Endodermal cell (in vitro differentiated cells): ENCODE measurements at regions not wholly inside any gene's neighbourhood (a gene's known extent, or its start where the extent isn't known, plus 50 kb on each side); places are given as distances from the start of the nearest gene placed in this dataset.

ENCODE experiments used
- DNase-seq: peaks from one replicate; pipeline ENCODE4 v3.0.0-alpha.2; 2017
- H3K27ac ChIP-seq: 2 replicates; pipeline ENCODE4 v1.5.1; 2013; ENCODE audit warnings: mild to moderate bottlenecking, low read depth, low read length, moderate library complexity
- H3K27me3 ChIP-seq: 2 replicates; pipeline ENCODE4 v1.6.1; 2013; ENCODE audit warnings: mild to moderate bottlenecking, low read length, moderate library complexity; ENCODE audit not compliant: insufficient read depth, control insufficient read depth, poor library complexity, severe bottlenecking
- H3K36me3 ChIP-seq: 2 replicates; pipeline ENCODE4 v1.7.0; 2013; ENCODE audit warnings: mild to moderate bottlenecking, low read length, moderate library complexity; ENCODE audit not compliant: control insufficient read depth, insufficient read depth
- H3K4me1 ChIP-seq: one replicate; pipeline ENCODE4 v1.7.0; 2013; ENCODE audit warnings: low read length; ENCODE audit not compliant: control insufficient read depth, insufficient read depth
- H3K4me3 ChIP-seq: 2 replicates; pipeline ENCODE4 v1.5.1; 2013; ENCODE audit warnings: mild to moderate bottlenecking, low read length, moderate library complexity
- H3K9ac ChIP-seq: 2 replicates; pipeline ENCODE4 v1.6.1; 2013; ENCODE audit warnings: mild to moderate bottlenecking, low read length, moderate library complexity; ENCODE audit not compliant: poor library complexity, severe bottlenecking; ENCODE audit errors: extremely low read depth
- H3K9me3 ChIP-seq: 2 replicates; pipeline ENCODE4 v1.6.1; 2013; ENCODE audit warnings: mild to moderate bottlenecking, low read length, moderate library complexity; ENCODE audit not compliant: control insufficient read depth
- H3K27ac Mint-ChIP-seq: 2 replicates; pipeline ENCODE4 v1.8.0; 2020; ENCODE audit warnings: mixed read lengths
- H3K27me3 Mint-ChIP-seq: 2 replicates; pipeline ENCODE4 v1.8.0; 2021; ENCODE audit warnings: mild to moderate bottlenecking, mixed read lengths; ENCODE audit not compliant: insufficient read depth
- H3K36me3 Mint-ChIP-seq: 2 replicates; pipeline ENCODE4 v1.8.0; 2020; ENCODE audit warnings: low read depth, mixed read lengths
- H3K4me1 Mint-ChIP-seq: 2 replicates; pipeline ENCODE4 v1.8.0; 2020; ENCODE audit warnings: mixed read lengths
- H3K4me3 Mint-ChIP-seq: 2 replicates; pipeline ENCODE4 v1.8.0; 2020; ENCODE audit warnings: mild to moderate bottlenecking, moderate library complexity, mixed read lengths
- H3K9me3 Mint-ChIP-seq: 2 replicates; pipeline ENCODE4 v1.8.0; 2020; ENCODE audit warnings: mild to moderate bottlenecking, mixed read lengths
- CTCF ChIP-seq: fragments of 200-600 bp; sonication (generic); conservative IDR thresholded peaks from 2 replicates; pipeline ENCODE4 v1.5.0; 2021; ENCODE audit warnings: antibody characterized with exemption, mild to moderate bottlenecking
- whole genome bisulfite sequencing, 2 experiments: methylation state at CpG; one replicate each; pipeline versions ENCODE4 v1.1.5 to v1.1.7; 2013; ENCODE audit warnings: missing lambda C conversion rate in 2 of 2, mixed read lengths in 1 of 2; ENCODE audit not compliant: insufficient coverage in 1 of 2, insufficient read length in 1 of 2; 5-methylcytosine and 5-hydroxymethylcytosine counted together

- no peaks in the 10 kb centered on the region for H3K9me3 ChIP-seq
- Mint-ChIP-seq H3K27me3 (no peaks in the 10 kb centered on the region), H3K9me3 (no peaks in the 10 kb centered on the region), H3K4me1 (peaks cover 10% of the 10 kb centered on the region), H3K36me3 (no peaks in the 10 kb centered on the region), H3K27ac (no peak overlapping the region), H3K4me3 (no peak overlapping the region)
- WGBS, 2 experiments: 94 to 95% methylated on average over 3 of the region's 3 CpGs
- H3K9ac ChIP-seq: no peak overlapping the region
- H3K4me1 ChIP-seq: peaks cover 3% of the 10 kb centered on the region
- no peak overlapping the region for H3K4me3 ChIP-seq
- no peak overlapping the region for H3K27ac ChIP-seq
- no peak for DNase-seq
- TF ChIP-seq CTCF: no peak
- H3K27me3 ChIP-seq: no peaks in the 10 kb centered on the region
- no peaks in the 10 kb centered on the region for H3K36me3 ChIP-seq
These were observed 124.4 kb downstream of the RIN2 start for GRCh38 chr20:19882446-19882845.

GRCh38 chr20:19883501-19883900 lies 125.4 kb downstream of the RIN2 start:
- Mint-ChIP-seq H3K9me3 (no peaks in the 10 kb centered on the region), H3K36me3 (no peaks in the 10 kb centered on the region), H3K27me3 (no peaks in the 10 kb centered on the region), H3K27ac (no peak overlapping the region), H3K4me1 (peaks cover 9% of the 10 kb centered on the region), H3K4me3 (no peak overlapping the region)
- peaks cover 3% of the 10 kb centered on the region for H3K4me1 ChIP-seq
- no peak for TF ChIP-seq CTCF
- 86 to 97% methylated on average over 1 to 2 of the region's 3 CpGs for WGBS, 2 experiments
- no peaks in the 10 kb centered on the region for H3K36me3 ChIP-seq
- H3K27me3 ChIP-seq: no peaks in the 10 kb centered on the region
- no peak overlapping the region for H3K27ac ChIP-seq
- no peak for DNase-seq
- no peak overlapping the region for H3K4me3 ChIP-seq
- H3K9me3 ChIP-seq: no peaks in the 10 kb centered on the region
- no peak overlapping the region for H3K9ac ChIP-seq

- no peaks in the 10 kb centered on the region for H3K27me3 ChIP-seq
- 77% methylated on average over 5 of the region's 5 CpGs; no CpG with 5 or more reads in 1 of the 2 experiments for WGBS, 2 experiments
- Mint-ChIP-seq H3K4me1 (peaks cover 9% of the 10 kb centered on the region), H3K36me3 (no peaks in the 10 kb centered on the region), H3K27ac (no peak overlapping the region), H3K27me3 (no peaks in the 10 kb centered on the region), H3K9me3 (no peaks in the 10 kb centered on the region), H3K4me3 (no peak overlapping the region)
- H3K4me3 ChIP-seq: no peak overlapping the region
- DNase-seq: no peak
- H3K36me3 ChIP-seq: no peaks in the 10 kb centered on the region
- no peak for TF ChIP-seq CTCF
- H3K9me3 ChIP-seq: no peaks in the 10 kb centered on the region
- H3K4me1 ChIP-seq: no peaks in the 10 kb centered on the region
- no peak overlapping the region for H3K27ac ChIP-seq
- H3K9ac ChIP-seq: no peak overlapping the region
These were observed 127.5 kb downstream of the RIN2 start for GRCh38 chr20:19885594-19885938.
